SK-N-MC (cell line): ENCODE measurements at regions not wholly inside any gene's neighbourhood (a gene's known extent, or its start where the extent isn't known, plus 50 kb on each side); places are given as distances from the start of the nearest gene placed in this dataset.
"Not testable (repeated sequence)": the region's sequence is repeated elsewhere in the genome, so short reads cannot be mapped to it uniquely, and the experiment has no call there.

Experiments used
- EZH2 ChIP-seq: fragments of 200-600 bp; sonication (generic); IDR thresholded peaks from one replicate; pipeline ENCODE4 v1.6.1; 2017; ENCODE audit warnings: antibody characterized with exemption
- POLR2AphosphoS5 ChIP-seq: IDR thresholded peaks from 2 replicates; pipeline ENCODE4 v1.6.1; 2012; ENCODE audit warnings: mild to moderate bottlenecking, low read depth, low read length, borderline replicate concordance

GRCh38 chr3:107470496-107470895, 52.3 kb upstream of the BBX start:
- not testable (repeated sequence) for TF ChIP-seq POLR2AphosphoS5, EZH2
